ENCODE measurements at regions not wholly inside any gene's neighbourhood (a gene's known extent, or its start where the extent isn't known, plus 50 kb on each side); places are given as distances from the start of the nearest gene placed in this dataset.

GRCh38 chr1:234722904-234723720 lies 113.1 kb upstream of the IRF2BP2 start:
- H4K20me1 ChIP-seq (ENCODE audit: insufficient read depth, low read length) = no peaks in the 10 kb centered on the region
- Mint-ChIP-seq H3K4me3 (ENCODE audit: unreplicated experiment) (peak overlapping the region; percentile 60), H3K27ac (ENCODE audit: unreplicated experiment) (peak overlapping the region; percentile 98), H3K36me3 (ENCODE audit: low read depth, unreplicated experiment) (no peaks in the 10 kb centered on the region), H3K9me3 (ENCODE audit: unreplicated experiment) (no peaks in the 10 kb centered on the region), H3K4me1 (ENCODE audit: low read depth, unreplicated experiment) (peaks cover 81% of the 10 kb centered on the region), H3K27me3 (ENCODE audit: low read depth, unreplicated experiment) (no peaks in the 10 kb centered on the region)
- peak overlapping the region; percentile 81 for H3K4me2 ChIP-seq (ENCODE audit: low read length)
- H3K4me1 ChIP-seq (ENCODE audit: insufficient read depth, low read length) = peaks cover 71% of the 10 kb centered on the region
- H3K27ac ChIP-seq (ENCODE audit: low read depth, low read length) = peak overlapping the region; percentile 99
- no peaks in the 10 kb centered on the region for H3K9me3 ChIP-seq (ENCODE audit: insufficient read depth, low read depth, low read length)
- FAIRE-seq (no peak), DNase-seq (ENCODE audit: low read depth) (peak; percentile 93)
- H3K79me2 ChIP-seq (ENCODE audit: insufficient read depth, low read length) = no peaks in the 10 kb centered on the region
- TF ChIP-seq, protein P1, sequence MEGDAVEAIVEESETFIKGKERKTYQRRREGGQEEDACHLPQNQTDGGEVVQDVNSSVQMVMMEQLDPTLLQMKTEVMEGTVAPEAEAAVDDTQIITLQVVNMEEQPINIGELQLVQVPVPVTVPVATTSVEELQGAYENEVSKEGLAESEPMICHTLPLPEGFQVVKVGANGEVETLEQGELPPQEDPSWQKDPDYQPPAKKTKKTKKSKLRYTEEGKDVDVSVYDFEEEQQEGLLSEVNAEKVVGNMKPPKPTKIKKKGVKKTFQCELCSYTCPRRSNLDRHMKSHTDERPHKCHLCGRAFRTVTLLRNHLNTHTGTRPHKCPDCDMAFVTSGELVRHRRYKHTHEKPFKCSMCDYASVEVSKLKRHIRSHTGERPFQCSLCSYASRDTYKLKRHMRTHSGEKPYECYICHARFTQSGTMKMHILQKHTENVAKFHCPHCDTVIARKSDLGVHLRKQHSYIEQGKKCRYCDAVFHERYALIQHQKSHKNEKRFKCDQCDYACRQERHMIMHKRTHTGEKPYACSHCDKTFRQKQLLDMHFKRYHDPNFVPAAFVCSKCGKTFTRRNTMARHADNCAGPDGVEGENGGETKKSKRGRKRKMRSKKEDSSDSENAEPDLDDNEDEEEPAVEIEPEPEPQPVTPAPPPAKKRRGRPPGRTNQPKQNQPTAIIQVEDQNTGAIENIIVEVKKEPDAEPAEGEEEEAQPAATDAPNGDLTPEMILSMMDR (IDR thresholded peaks at IDR 0.05; ENCODE audit: insufficient read depth, low read depth, low read length) = no peak
- no peak for TF ChIP-seq EZH2 (IDR thresholded peaks at IDR 0.05; ENCODE audit: insufficient read depth, low read length)
- no peaks in the 10 kb centered on the region for H3K36me3 ChIP-seq (ENCODE audit: insufficient read depth, low read length)
- H3K27me3 ChIP-seq (ENCODE audit: insufficient read depth, low read length) = no peaks in the 10 kb centered on the region
- peak overlapping the region; percentile 91 for H3K9ac ChIP-seq (ENCODE audit: low read length)
- peak overlapping the region; percentile 42 for H3K4me3 ChIP-seq (ENCODE audit: insufficient read depth, low read depth, low read length)
- H2AFZ ChIP-seq (ENCODE audit: low read depth, low read length) = no peak overlapping the region

DNA sequence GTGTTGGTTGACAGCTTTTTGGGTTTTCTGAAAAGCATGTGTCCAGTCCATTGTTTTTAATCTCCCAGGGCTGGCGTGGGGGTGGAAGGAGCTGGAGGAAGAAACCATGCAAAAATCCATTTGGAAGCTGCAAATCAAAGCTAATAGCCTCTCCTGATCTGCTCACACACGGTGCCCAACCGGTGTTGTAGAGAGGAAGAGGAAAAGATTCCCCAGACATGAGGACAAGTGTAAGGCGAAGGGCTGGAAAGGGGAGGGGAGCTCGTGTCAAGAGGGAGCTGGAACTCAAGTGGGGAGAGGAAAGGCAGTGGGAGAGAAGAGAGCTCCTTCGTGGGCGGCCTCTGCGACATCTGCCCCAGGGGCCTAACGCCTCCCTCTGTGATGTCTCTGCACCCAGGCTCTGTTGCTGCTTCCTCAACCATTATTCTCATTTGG lies 112.3 kb upstream of the IRF2BP2 start:
- DNase-seq (ENCODE audit: low read depth) (no peak), FAIRE-seq (no peak)
- H3K4me1 ChIP-seq (ENCODE audit: insufficient read depth, low read length) = peaks cover 65% of the 10 kb centered on the region
- no peaks in the 10 kb centered on the region for H3K9me3 ChIP-seq (ENCODE audit: insufficient read depth, low read depth, low read length)
- Mint-ChIP-seq H3K36me3 (ENCODE audit: low read depth, unreplicated experiment) (no peaks in the 10 kb centered on the region), H3K27me3 (ENCODE audit: low read depth, unreplicated experiment) (no peaks in the 10 kb centered on the region), H3K4me1 (ENCODE audit: low read depth, unreplicated experiment) (peaks cover 77% of the 10 kb centered on the region), H3K27ac (ENCODE audit: unreplicated experiment) (peak overlapping the region; percentile 98), H3K4me3 (ENCODE audit: unreplicated experiment) (peak overlapping the region; percentile 76), H3K9me3 (ENCODE audit: unreplicated experiment) (no peaks in the 10 kb centered on the region)
- peak overlapping the region; percentile 7 for H3K4me3 ChIP-seq (ENCODE audit: insufficient read depth, low read depth, low read length)
- TF ChIP-seq, protein P1 (IDR thresholded peaks at IDR 0.05; ENCODE audit: insufficient read depth, low read depth, low read length) = no peak
- no peak for TF ChIP-seq EZH2 (IDR thresholded peaks at IDR 0.05; ENCODE audit: insufficient read depth, low read length)
- H3K4me2 ChIP-seq (ENCODE audit: low read length) = peak overlapping the region; percentile 81
- H2AFZ ChIP-seq (ENCODE audit: low read depth, low read length) = peak overlapping the region; percentile 11
- H3K9ac ChIP-seq (ENCODE audit: low read length) = peak overlapping the region; percentile 91
- no peaks in the 10 kb centered on the region for H3K27me3 ChIP-seq (ENCODE audit: insufficient read depth, low read length)
- H3K79me2 ChIP-seq (ENCODE audit: insufficient read depth, low read length) = no peaks in the 10 kb centered on the region
- no peaks in the 10 kb centered on the region for H3K36me3 ChIP-seq (ENCODE audit: insufficient read depth, low read length)
- H4K20me1 ChIP-seq (ENCODE audit: insufficient read depth, low read length) = no peaks in the 10 kb centered on the region
- H3K27ac ChIP-seq (ENCODE audit: low read depth, low read length) = peak overlapping the region; percentile 99

All from astrocyte (in vitro differentiated cells and primary cell).